ENCODE measurements at regions not wholly inside any gene's neighbourhood (a gene's known extent, or its start where the extent isn't known, plus 50 kb on each side); places are given as distances from the start of the nearest gene placed in this dataset.

GRCh38 chr6:141700819-141701218, 431.9 kb upstream of the GJE1 start:
- H3K9me3 ChIP-seq = no peaks in the 10 kb centered on the region
- H3K4me1 ChIP-seq = no peaks in the 10 kb centered on the region
- no peak overlapping the region for H3K4me3 ChIP-seq
- no peak overlapping the region for H3K27ac ChIP-seq
- TF ChIP-seq POLR2AphosphoS5 (IDR thresholded peaks at IDR 0.05) (no peak), EP300 (IDR thresholded peaks at IDR 0.05) (no peak), POLR2A (IDR thresholded peaks at IDR 0.05) (no peak)
- TF ChIP-seq, protein P1, sequence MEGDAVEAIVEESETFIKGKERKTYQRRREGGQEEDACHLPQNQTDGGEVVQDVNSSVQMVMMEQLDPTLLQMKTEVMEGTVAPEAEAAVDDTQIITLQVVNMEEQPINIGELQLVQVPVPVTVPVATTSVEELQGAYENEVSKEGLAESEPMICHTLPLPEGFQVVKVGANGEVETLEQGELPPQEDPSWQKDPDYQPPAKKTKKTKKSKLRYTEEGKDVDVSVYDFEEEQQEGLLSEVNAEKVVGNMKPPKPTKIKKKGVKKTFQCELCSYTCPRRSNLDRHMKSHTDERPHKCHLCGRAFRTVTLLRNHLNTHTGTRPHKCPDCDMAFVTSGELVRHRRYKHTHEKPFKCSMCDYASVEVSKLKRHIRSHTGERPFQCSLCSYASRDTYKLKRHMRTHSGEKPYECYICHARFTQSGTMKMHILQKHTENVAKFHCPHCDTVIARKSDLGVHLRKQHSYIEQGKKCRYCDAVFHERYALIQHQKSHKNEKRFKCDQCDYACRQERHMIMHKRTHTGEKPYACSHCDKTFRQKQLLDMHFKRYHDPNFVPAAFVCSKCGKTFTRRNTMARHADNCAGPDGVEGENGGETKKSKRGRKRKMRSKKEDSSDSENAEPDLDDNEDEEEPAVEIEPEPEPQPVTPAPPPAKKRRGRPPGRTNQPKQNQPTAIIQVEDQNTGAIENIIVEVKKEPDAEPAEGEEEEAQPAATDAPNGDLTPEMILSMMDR (IDR thresholded peaks at IDR 0.05) = no peak
- H3K27me3 ChIP-seq = no peaks in the 10 kb centered on the region
- 26% methylated on average over 2 of the region's 2 CpGs for WGBS
- no peak for DNase-seq (ENCODE audit: low spot score in 2 of 2)
- no peaks in the 10 kb centered on the region for H3K36me3 ChIP-seq

DNA sequence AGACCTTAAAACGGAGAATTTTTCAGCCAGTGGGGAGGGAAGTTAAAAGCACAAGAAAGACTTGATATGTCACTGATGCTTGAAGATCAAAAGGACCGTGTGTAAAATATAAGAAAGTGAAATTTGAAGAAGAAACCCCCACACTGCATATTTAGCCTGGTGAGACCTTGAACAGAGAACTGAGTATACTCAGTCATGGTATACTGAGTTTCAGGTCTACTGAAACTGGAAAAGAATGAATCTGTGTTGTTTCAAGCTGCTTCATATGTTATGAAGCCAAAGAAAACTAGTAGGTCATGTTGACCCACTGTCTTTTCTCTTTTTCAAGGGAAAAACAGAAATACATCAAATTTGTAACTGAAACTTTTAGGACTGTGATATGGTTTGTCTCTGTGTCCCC, 443.8 kb upstream of the GJE1 start:
- no peak for DNase-seq (ENCODE audit: low spot score in 2 of 2)
- 71% methylated on average over 2 of the region's 2 CpGs for WGBS

DNA sequence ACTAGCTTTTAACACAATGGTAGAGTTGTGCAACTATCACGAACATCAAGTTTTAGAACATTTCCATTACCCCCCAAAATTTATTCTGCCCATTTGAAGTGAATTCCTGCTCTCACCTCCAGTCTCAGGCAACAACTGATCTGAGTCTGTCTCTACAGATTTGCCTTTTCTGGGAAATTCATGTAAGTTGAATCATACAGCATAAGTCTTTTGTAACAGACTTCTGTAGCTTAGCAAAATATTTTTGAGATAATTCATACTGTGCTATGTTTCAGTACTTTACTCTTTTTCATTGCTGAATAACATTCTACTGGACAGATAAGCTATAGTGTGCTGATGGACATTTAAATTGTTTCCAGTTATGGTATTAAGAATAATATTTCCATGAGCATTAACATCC, 447.3 kb upstream of the GJE1 start:
- no peak for DNase-seq (ENCODE audit: low spot score in 2 of 2)
- H3K9me3 ChIP-seq = no peaks in the 10 kb centered on the region
- H3K27me3 ChIP-seq = no peaks in the 10 kb centered on the region
- TF ChIP-seq, protein P1 (IDR thresholded peaks at IDR 0.05) = no peak
- TF ChIP-seq POLR2AphosphoS5 (IDR thresholded peaks at IDR 0.05) (no peak), EP300 (IDR thresholded peaks at IDR 0.05) (no peak), POLR2A (IDR thresholded peaks at IDR 0.05) (no peak)
- H3K27ac ChIP-seq = no peak overlapping the region
- no peak overlapping the region for H3K4me3 ChIP-seq
- 85% methylated on average over 1 of the region's 1 CpG for WGBS
- H3K36me3 ChIP-seq = no peaks in the 10 kb centered on the region
- no peaks in the 10 kb centered on the region for H3K4me1 ChIP-seq

More for the DNA sequence above, 443.8 kb upstream of the GJE1 start:
- H3K27me3 ChIP-seq = no peaks in the 10 kb centered on the region
- H3K4me3 ChIP-seq = no peak overlapping the region
- TF ChIP-seq EP300 (IDR thresholded peaks at IDR 0.05) (no peak), POLR2AphosphoS5 (IDR thresholded peaks at IDR 0.05) (no peak), POLR2A (IDR thresholded peaks at IDR 0.05) (no peak)
- TF ChIP-seq, protein P1 (IDR thresholded peaks at IDR 0.05) = no peak
- no peaks in the 10 kb centered on the region for H3K9me3 ChIP-seq
- no peaks in the 10 kb centered on the region for H3K4me1 ChIP-seq
- no peak overlapping the region for H3K27ac ChIP-seq
- no peaks in the 10 kb centered on the region for H3K36me3 ChIP-seq

- H3K27me3 ChIP-seq = no peaks in the 10 kb centered on the region
- H3K36me3 ChIP-seq = no peaks in the 10 kb centered on the region
- DNase-seq (ENCODE audit: low spot score in 2 of 2) = no peak
- no peak overlapping the region for H3K4me3 ChIP-seq
- no peak overlapping the region for H3K27ac ChIP-seq
- TF ChIP-seq POLR2AphosphoS5 (IDR thresholded peaks at IDR 0.05) (no peak), EP300 (IDR thresholded peaks at IDR 0.05) (no peak), POLR2A (IDR thresholded peaks at IDR 0.05) (no peak)
- TF ChIP-seq, protein P1 (IDR thresholded peaks at IDR 0.05) = no peak
- H3K9me3 ChIP-seq = no peaks in the 10 kb centered on the region
- no peaks in the 10 kb centered on the region for H3K4me1 ChIP-seq
These were observed 450.3 kb upstream of the GJE1 start for GRCh38 chr6:141682391-141682790.

DNA sequence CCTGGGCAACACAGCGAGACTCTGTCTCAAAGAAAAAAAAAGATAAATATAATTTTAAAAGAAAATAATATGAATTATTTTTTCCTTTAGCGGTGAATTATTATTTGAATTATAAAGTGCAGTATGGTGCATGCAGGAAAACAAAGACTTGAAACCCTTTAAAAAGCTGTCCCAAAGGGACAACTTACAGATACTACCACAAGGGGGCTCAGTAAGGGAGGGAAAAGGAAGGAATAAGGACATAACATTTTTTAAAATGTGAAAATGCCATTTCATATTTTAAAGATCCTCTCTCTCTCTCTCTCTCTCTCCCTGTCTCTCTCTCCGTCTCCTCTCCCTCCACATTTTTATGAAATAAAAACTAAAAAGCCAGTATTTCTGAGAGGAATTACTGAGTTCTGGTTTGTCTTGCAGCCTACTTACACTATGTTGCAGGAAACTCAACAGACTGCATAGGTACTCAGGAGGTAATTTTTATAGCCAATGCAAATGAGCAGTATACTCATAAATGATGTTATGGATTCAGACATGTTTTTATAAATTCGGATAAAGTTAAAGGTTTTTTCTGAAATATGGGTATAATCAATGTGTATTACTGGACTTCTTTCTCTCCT, 455.0 kb upstream of the GJE1 start:
- WGBS = 50% methylated on average over 4 of the region's 4 CpGs
- Histone ChIP-seq H3K27me3 (no peaks in the 10 kb centered on the region), H3K4me3 (no peak overlapping the region), H3K4me1 (no peaks in the 10 kb centered on the region), H3K9me3 (no peaks in the 10 kb centered on the region), H3K27ac (no peak overlapping the region), H3K36me3 (no peaks in the 10 kb centered on the region)
- TF ChIP-seq POLR2AphosphoS5 (IDR thresholded peaks at IDR 0.05) (no peak), POLR2A (IDR thresholded peaks at IDR 0.05) (no peak), EP300 (IDR thresholded peaks at IDR 0.05) (no peak)
- TF ChIP-seq, protein P1 (IDR thresholded peaks at IDR 0.05) = peak in 1 of 2 donors; percentile 35
- no peak for DNase-seq (ENCODE audit: low spot score in 2 of 2)
